ENCODE measurements at regions not wholly inside any gene's neighbourhood (a gene's known extent, or its start where the extent isn't known, plus 50 kb on each side); places are given as distances from the start of the nearest gene placed in this dataset.

DNA sequence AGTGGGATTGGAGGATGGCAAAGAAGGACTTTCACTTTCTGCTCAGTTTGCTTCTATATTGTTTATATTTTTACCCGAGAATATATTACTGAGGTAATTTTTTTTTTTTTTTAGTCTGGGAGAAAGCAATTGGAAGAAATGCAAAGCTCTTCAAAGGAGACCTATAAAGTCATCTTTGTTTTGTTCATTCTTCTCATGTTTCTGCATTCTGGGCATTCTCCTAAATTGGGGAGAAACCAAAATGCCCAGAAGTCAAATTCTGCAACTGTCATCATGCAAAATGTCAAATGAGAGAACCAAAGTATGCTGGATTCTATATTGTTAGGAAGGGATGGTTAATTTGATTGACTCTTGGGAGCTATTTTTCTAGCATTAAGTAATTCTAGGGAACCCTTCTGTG is 168.3 kb upstream of the TSC22D2 start:
- in situ Hi-C loops (cut with MboI; ENCODE audit: low sequenced_read_pairs, unreplicated experiment), result no loop called here

DNA sequence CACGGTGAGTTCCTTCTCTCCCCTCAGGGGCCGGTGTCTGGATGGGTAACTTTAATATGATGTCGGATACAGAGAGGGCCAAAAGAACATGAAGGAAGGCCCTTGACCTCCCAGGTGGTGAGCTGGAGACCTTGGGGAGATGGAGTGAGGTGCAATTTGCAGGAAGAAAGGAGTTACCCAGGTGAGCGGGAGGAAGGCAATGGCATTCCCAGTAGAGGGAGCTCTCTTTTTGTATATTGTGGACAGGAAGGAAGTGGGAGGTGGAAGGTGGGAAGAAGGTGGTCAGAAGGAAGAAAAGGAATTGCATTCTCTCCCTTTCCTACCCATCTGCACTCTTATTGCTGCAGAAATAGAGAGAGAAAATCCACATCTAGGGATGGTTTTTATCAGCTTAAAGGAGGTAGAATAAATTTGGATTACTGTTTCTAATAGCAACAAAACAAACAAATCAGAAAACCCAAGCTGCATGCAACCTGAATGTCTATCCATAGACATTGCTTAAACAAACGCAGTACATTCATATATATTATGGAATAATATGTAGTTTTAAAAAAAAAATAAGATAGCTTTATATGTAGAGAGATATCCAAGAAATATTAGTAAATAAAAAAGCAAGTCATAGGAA is 169.0 kb upstream of the TSC22D2 start:
- DNase-seq (ENCODE audit: low spot score), result no peak
- TF ChIP-seq, protein P1, sequence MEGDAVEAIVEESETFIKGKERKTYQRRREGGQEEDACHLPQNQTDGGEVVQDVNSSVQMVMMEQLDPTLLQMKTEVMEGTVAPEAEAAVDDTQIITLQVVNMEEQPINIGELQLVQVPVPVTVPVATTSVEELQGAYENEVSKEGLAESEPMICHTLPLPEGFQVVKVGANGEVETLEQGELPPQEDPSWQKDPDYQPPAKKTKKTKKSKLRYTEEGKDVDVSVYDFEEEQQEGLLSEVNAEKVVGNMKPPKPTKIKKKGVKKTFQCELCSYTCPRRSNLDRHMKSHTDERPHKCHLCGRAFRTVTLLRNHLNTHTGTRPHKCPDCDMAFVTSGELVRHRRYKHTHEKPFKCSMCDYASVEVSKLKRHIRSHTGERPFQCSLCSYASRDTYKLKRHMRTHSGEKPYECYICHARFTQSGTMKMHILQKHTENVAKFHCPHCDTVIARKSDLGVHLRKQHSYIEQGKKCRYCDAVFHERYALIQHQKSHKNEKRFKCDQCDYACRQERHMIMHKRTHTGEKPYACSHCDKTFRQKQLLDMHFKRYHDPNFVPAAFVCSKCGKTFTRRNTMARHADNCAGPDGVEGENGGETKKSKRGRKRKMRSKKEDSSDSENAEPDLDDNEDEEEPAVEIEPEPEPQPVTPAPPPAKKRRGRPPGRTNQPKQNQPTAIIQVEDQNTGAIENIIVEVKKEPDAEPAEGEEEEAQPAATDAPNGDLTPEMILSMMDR (IDR thresholded peaks at IDR 0.05; ENCODE audit: borderline replicate concordance, control extremely low read depth, extremely low read depth, insufficient read depth, missing control alignments), result no peak
- in situ Hi-C loops (cut with MboI; ENCODE audit: low sequenced_read_pairs, unreplicated experiment), result no loop called here

More for the DNA sequence above, 168.3 kb upstream of the TSC22D2 start:
- TF ChIP-seq, protein P1 (IDR thresholded peaks at IDR 0.05; ENCODE audit: borderline replicate concordance, control extremely low read depth, extremely low read depth, insufficient read depth, missing control alignments), result no peak
- DNase-seq (ENCODE audit: low spot score), result no peak

DNA sequence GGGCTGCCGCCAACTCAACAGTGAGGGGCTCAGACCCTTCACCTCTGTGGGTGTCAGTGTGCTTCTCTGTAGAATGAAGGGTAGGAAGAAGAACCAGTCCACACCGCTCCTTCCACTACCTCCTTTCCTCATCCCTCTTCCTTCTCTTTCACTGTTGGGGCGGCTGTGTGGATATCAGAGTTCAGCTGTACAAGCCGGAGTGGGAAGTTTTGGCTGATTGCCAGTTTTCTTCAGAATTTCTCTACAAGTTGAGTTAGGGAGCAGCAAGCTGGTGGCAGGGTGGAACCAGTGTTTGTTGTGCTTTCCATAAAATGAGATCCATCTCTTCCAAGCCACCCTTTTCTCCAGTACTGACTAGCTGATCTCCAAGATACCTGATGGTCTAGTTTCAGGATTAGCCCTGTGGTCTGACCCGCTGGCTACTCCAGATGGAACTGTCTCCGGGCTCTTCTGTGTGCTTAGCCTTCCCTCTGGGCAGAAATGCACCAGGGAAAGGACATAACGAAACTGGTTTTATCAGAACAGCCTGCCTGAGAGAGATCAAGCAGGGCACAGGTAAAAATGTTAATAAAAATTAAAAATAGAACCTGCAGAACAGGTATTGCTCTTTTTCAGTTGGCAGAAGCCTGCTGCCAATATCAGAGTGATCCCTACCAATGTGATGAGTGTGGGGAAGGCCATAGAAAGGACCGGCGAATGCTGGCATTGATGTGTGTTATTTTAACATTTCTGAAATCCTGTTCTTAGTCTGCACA is 169.9 kb upstream of the TSC22D2 start:
- no peak for DNase-seq (ENCODE audit: low spot score)
- in situ Hi-C loops (cut with MboI; ENCODE audit: low sequenced_read_pairs, unreplicated experiment), result no loop called here
- TF ChIP-seq, protein P1 (IDR thresholded peaks at IDR 0.05; ENCODE audit: borderline replicate concordance, control extremely low read depth, extremely low read depth, insufficient read depth, missing control alignments), result no peak

DNA sequence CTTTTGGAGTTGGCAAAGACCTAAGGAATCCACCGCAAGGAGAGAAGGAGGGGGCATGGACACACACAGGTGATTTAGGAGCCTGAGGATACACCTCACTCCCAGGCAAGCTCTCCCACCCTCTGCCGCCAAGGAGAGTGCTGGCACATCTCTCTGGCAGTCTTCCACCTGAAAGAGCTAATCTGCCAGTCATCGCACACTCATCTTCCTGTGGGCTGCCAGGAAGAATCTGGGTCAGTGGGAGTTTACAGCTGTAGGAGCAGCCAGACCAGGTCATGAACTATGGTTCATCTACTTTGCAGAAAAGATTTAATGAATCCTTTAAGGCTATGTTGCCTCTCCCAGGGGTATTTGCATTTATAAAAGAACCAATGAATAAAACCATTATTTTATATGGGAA is 170.6 kb upstream of the TSC22D2 start:
- in situ Hi-C loops (cut with MboI; ENCODE audit: low sequenced_read_pairs, unreplicated experiment), result no loop called here
- TF ChIP-seq, protein P1 (IDR thresholded peaks at IDR 0.05; ENCODE audit: borderline replicate concordance, control extremely low read depth, extremely low read depth, insufficient read depth, missing control alignments), result no peak

DNA sequence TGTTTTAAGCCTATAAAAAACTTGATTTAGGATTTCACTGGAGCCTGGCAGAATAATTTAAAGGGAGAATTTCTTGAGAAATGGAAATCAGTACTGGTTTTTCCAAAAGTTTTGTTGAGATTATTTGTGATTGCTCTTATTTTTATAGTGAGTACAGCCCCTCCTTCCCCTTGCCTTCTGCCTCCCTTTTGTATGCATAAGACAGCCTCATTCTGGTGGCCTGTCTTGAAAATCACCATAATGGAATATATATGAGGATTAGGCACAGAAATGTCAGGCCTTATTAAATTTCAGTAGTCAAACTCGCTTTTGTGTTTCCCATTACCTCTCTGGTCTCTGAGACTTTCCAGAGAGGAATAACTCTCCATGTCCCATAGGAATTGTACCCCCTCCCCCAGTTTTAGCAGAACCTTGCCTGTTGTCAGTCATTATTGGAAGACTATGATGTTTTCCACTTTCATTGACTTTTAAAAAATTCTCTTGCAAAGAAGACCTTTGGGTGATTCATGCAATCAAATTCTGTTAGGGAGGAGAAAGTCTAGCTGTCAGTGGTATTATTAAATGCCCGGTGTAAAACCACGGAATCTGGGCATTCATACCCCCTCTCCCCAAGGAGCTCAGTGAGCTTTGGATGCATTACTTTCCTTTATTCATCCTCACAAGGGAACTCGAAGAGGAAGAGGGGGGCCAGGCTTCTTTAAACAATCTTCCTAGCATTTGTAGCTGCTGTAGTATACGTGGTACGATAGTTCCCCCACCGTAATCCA is 171.6 kb upstream of the TSC22D2 start:
- no peak for DNase-seq (ENCODE audit: low spot score)
- TF ChIP-seq, protein P1 (IDR thresholded peaks at IDR 0.05; ENCODE audit: borderline replicate concordance, control extremely low read depth, extremely low read depth, insufficient read depth, missing control alignments), result no peak
- in situ Hi-C loops (cut with MboI; ENCODE audit: low sequenced_read_pairs, unreplicated experiment), result no loop called here

More for the DNA sequence above, 170.6 kb upstream of the TSC22D2 start:
- no peak for DNase-seq (ENCODE audit: low spot score)

DNA sequence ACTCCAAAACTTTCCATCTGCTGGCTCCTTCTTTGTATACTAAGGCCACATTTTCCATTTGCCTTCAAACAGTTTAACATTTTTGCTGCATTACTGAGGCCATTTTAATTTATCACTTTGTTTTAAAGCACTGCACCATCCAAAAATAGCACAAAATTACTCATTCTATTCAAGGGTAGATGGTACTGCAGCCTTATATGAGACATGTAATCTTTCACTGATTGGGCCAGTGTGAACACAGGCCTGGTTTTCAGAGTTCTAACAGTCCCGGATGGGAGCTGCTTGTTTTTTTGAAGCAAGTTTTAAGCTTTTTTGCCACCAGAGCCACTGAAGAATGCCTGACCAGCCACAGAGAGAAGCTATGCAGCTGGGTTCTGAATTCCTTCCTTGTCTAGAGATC is 172.3 kb upstream of the TSC22D2 start:
- TF ChIP-seq, protein P1 (IDR thresholded peaks at IDR 0.05; ENCODE audit: borderline replicate concordance, control extremely low read depth, extremely low read depth, insufficient read depth, missing control alignments), result no peak
- in situ Hi-C loops (cut with MboI; ENCODE audit: low sequenced_read_pairs, unreplicated experiment), result no loop called here
- no peak for DNase-seq (ENCODE audit: low spot score)

Measured in GM13976 (cell line).